H1 (cell line): ENCODE measurements at regions not wholly inside any gene's neighbourhood (a gene's known extent, or its start where the extent isn't known, plus 50 kb on each side); places are given as distances from the start of the nearest gene placed in this dataset.
A peak's percentile ranks its signal among the peaks of the same experiment; 100 is the strongest.

Experiments
- CTCF ChIA-PET: fragments of 300-600 bp; sonication (Branson Sonifier 250); formaldehyde crosslinking; loops from one replicate; lab custom pipeline; 2021; ENCODE audit not compliant: partially characterized antibody; lab: Charles Lee
- POLR2A ChIA-PET: fragments of 300-600 bp; sonication (Branson Sonifier 250); formaldehyde crosslinking; loops from one replicate; lab custom pipeline; 2021; ENCODE audit warnings: inconsistent platforms; ENCODE audit not compliant: partially characterized antibody; lab: Charles Lee
- DNase-seq, 2 experiments: peaks; one replicate each; pipeline versions ENCODE4 v3.0.0 to v3.0.0-alpha.2; 2010 to 2022; ENCODE audit warnings: low spot score in 2 of 2, low read depth in 1 of 2, mixed read lengths in 1 of 2
- FAIRE-seq: peaks from 2 replicates; lab custom pipeline; 2011; peaks lifted over from hg19 to GRCh38; lab: Jason Lieb, UNC
- H2AFZ ChIP-seq: 2 replicates; pipeline ENCODE4 v1.8.1; 2012; ENCODE audit warnings: low read length, inconsistent platforms
- H2AK5ac ChIP-seq: 2 replicates; pipeline ENCODE4 v1.6.1; 2013; ENCODE audit warnings: low read depth, low read length
- H2BK120ac ChIP-seq: replicated peaks from 2 replicates; pipeline ENCODE3; 2013; ENCODE audit warnings: low read depth, low read length, inconsistent platforms
- H2BK12ac ChIP-seq: 2 replicates; pipeline ENCODE4 v1.6.1; 2013; ENCODE audit warnings: low read depth, low read length
- H2BK15ac ChIP-seq: 2 replicates; pipeline ENCODE4 v1.6.1; 2013; ENCODE audit warnings: low read length
- H2BK20ac ChIP-seq: 2 replicates; pipeline ENCODE4 v1.6.1; 2013; ENCODE audit warnings: low read length
- H2BK5ac ChIP-seq: 2 replicates; pipeline ENCODE4 v1.6.1; 2013; ENCODE audit warnings: low read depth, low read length
- H3K14ac ChIP-seq: 2 replicates; pipeline ENCODE4 v1.6.1; 2013; ENCODE audit warnings: inconsistent platforms; ENCODE audit not compliant: insufficient read length
- H3K18ac ChIP-seq: 2 replicates; pipeline ENCODE4 v1.6.1; 2013; ENCODE audit warnings: low read length; ENCODE audit errors: extremely low read depth
- H3K23ac ChIP-seq: 2 replicates; pipeline ENCODE4 v1.6.1; 2013; ENCODE audit warnings: inconsistent platforms; ENCODE audit not compliant: insufficient read length
- H3K23me2 ChIP-seq: 2 replicates; pipeline ENCODE4 v1.6.1; 2013; ENCODE audit warnings: low read depth, low read length
- H3K27ac ChIP-seq: 2 replicates; pipeline ENCODE4 v1.6.1; 2011; ENCODE audit warnings: low read depth, low read length, inconsistent platforms
- H3K27me3 ChIP-seq, 4 experiments: replicated peaks in 1 of 4; 1 replicate in 1 of 4; 2 replicates in 3 of 4; pipeline versions ENCODE4 v1.6.1 to v1.8.1; 2011 to 2013; ENCODE audit warnings: low read length in 3 of 4, mild to moderate bottlenecking in 3 of 4, inconsistent platforms in 2 of 4, mixed read lengths in 2 of 4, moderate library complexity in 1 of 4; ENCODE audit not compliant: control insufficient read depth in 3 of 4, insufficient read depth in 3 of 4; ENCODE audit errors: extremely low read depth in 1 of 4
- H3K36me3 ChIP-seq, 4 experiments: 2 replicates each; pipeline versions ENCODE4 v1.6.1 to v1.8.1; 2011 to 2013; ENCODE audit warnings: mild to moderate bottlenecking in 4 of 4, low read length in 3 of 4, moderate library complexity in 2 of 4, control low read depth in 1 of 4, inconsistent platforms in 1 of 4; ENCODE audit not compliant: insufficient read depth in 4 of 4, control insufficient read depth in 2 of 4
- H3K4ac ChIP-seq: replicated peaks from 2 replicates; pipeline ENCODE3; 2013; ENCODE audit warnings: low read length, low read depth, mixed read lengths, inconsistent platforms; ENCODE audit not compliant: insufficient read length
- H3K4me1 ChIP-seq, 4 experiments: replicated peaks in 1 of 4; 1 replicate in 1 of 4; 2 replicates in 3 of 4; pipeline versions ENCODE4 v1.6.1 to v1.8.1; 2011 to 2013; ENCODE audit warnings: low read length in 3 of 4, inconsistent platforms in 2 of 4, mixed read lengths in 1 of 4; ENCODE audit not compliant: insufficient read depth in 4 of 4, control insufficient read depth in 3 of 4
- H3K4me2 ChIP-seq, 2 experiments: 2 replicates each; pipeline versions ENCODE4 v1.6.1 to v1.8.1; 2011 to 2013; ENCODE audit warnings: low read depth in 2 of 2, low read length in 2 of 2, control low read depth in 1 of 2, inconsistent platforms in 1 of 2, mild to moderate bottlenecking in 1 of 2; ENCODE audit not compliant: insufficient read depth in 1 of 2
- H3K4me3 ChIP-seq, 4 experiments: fragments of 200-600, 300-600 bp in 1 of 4; sonication (generic), shearing (Covaris generic), sonication (Bioruptor Twin) in 1 of 4; 2 replicates each; pipeline versions ENCODE4 v1.5.1 to v1.8.1; 2011 to 2016; ENCODE audit warnings: low read length in 4 of 4, low read depth in 3 of 4, control low read depth in 2 of 4, inconsistent platforms in 2 of 4, mild to moderate bottlenecking in 2 of 4, mixed read lengths in 1 of 4, moderate library complexity in 1 of 4; ENCODE audit not compliant: insufficient read depth in 2 of 4; ENCODE audit errors: extremely low read depth in 1 of 4
- H3K56ac ChIP-seq: replicated peaks from 2 replicates; pipeline ENCODE3; 2013; ENCODE audit warnings: low read depth, mild to moderate bottlenecking, mixed read lengths, low read length, inconsistent platforms; ENCODE audit not compliant: insufficient read length
- H3K79me1 ChIP-seq: 2 replicates; pipeline ENCODE4 v1.6.1; 2013; ENCODE audit warnings: low read depth, low read length, control low read depth
- H3K79me2 ChIP-seq, 2 experiments: 2 replicates each; pipeline versions ENCODE4 v1.6.1 to v1.8.1; 2012 to 2013; ENCODE audit warnings: low read length in 2 of 2, mild to moderate bottlenecking in 2 of 2, inconsistent platforms in 1 of 2; ENCODE audit not compliant: insufficient read depth in 2 of 2, control insufficient read depth in 1 of 2
- H3K9ac ChIP-seq, 4 experiments: replicated peaks in 1 of 4; 1 replicate in 1 of 4; 2 replicates in 3 of 4; pipeline versions ENCODE4 v1.6.1 to v1.8.1; 2011 to 2013; ENCODE audit warnings: low read depth in 3 of 4, low read length in 3 of 4, control low read depth in 2 of 4, mild to moderate bottlenecking in 2 of 4, moderate library complexity in 2 of 4, inconsistent platforms in 1 of 4; ENCODE audit errors: extremely low read depth in 1 of 4
- H3K9me3 ChIP-seq, 2 experiments: 2 replicates each; pipeline versions ENCODE4 v1.6.1 to v1.8.1; 2012 to 2013; ENCODE audit warnings: mild to moderate bottlenecking in 2 of 2, moderate library complexity in 2 of 2, control low read depth in 1 of 2, inconsistent platforms in 1 of 2, low read depth in 1 of 2, low read length in 1 of 2, mixed read lengths in 1 of 2; ENCODE audit not compliant: insufficient read depth in 2 of 2
- H4K20me1 ChIP-seq, 2 experiments: replicated peaks in 1 of 2; 2 replicates each; pipeline versions ENCODE3 to v1.8.1; 2011 to 2013; ENCODE audit warnings: inconsistent platforms in 2 of 2, low read length in 2 of 2, mild to moderate bottlenecking in 1 of 2; ENCODE audit not compliant: insufficient read depth in 2 of 2, control insufficient read depth in 1 of 2
- H4K5ac ChIP-seq: 2 replicates; pipeline ENCODE4 v1.6.1; 2013; ENCODE audit warnings: low read length, low read depth, mixed read lengths, inconsistent platforms; ENCODE audit not compliant: insufficient read length
- H4K8ac ChIP-seq: 2 replicates; pipeline ENCODE4 v1.8.0; 2013; ENCODE audit warnings: mild to moderate bottlenecking, moderate library complexity, low read length, inconsistent platforms; ENCODE audit not compliant: insufficient read depth; ENCODE audit errors: extremely low read depth
- H4K91ac ChIP-seq: replicated peaks from 2 replicates; pipeline ENCODE3; 2013; ENCODE audit warnings: low read length, mixed read lengths, inconsistent platforms; ENCODE audit not compliant: insufficient read length
- CBX5 ChIP-seq: fragments of 300-800, 300-1000 bp; sonication (generic); IDR thresholded peaks from 2 replicates; pipeline ENCODE4 v1.7.1; 2016; ENCODE audit warnings: antibody characterized with exemption, low read length, low read depth
- CHD1 ChIP-seq: IDR thresholded peaks from 2 replicates; pipeline ENCODE4 v1.6.1; 2012; ENCODE audit warnings: low read depth, low read length, improper control_type of control experiment
- CHD2 ChIP-seq: IDR thresholded peaks from 2 replicates; pipeline ENCODE4 v1.6.1; 2012; ENCODE audit warnings: low read length, improper control_type of control experiment
- EGR1 ChIP-seq: IDR thresholded peaks from 2 replicates; pipeline ENCODE4 v1.6.1; 2011; ENCODE audit warnings: low read depth, low read length, borderline replicate concordance
- EZH2 ChIP-seq: fragments of 200-600 bp; sonication (generic); IDR thresholded peaks from 2 replicates; pipeline ENCODE4 v1.7.1; 2012; ENCODE audit warnings: low read depth, mild to moderate bottlenecking, moderate library complexity, low read length, inconsistent platforms; ENCODE audit not compliant: severe bottlenecking
- GABPA ChIP-seq: IDR thresholded peaks from 2 replicates; pipeline ENCODE4 v1.6.1; 2011; ENCODE audit warnings: mild to moderate bottlenecking, low read length, moderate library complexity, borderline replicate concordance; ENCODE audit not compliant: insufficient read depth
- GTF2F1 ChIP-seq: IDR thresholded peaks from 2 replicates; pipeline ENCODE4 v1.6.1; 2012; ENCODE audit warnings: low read depth, low read length, improper control_type of control experiment, borderline replicate concordance
- KDM4A ChIP-seq: IDR thresholded peaks from one replicate; pipeline ENCODE4 v1.7.1; 2012; ENCODE audit warnings: low read depth, mild to moderate bottlenecking, moderate library complexity, low read length, inconsistent platforms; ENCODE audit not compliant: severe bottlenecking
- NANOG ChIP-seq: IDR thresholded peaks from 2 replicates; pipeline ENCODE4 v1.6.1; 2011; ENCODE audit warnings: low read length, low read depth, mild to moderate bottlenecking, inconsistent platforms; ENCODE audit not compliant: insufficient read depth, poor library complexity, severe bottlenecking
- POLR2A ChIP-seq, 2 experiments: IDR thresholded peaks; 1 replicate in 1 of 2; 2 replicates in 1 of 2; pipeline ENCODE4 v1.6.1; 2011; ENCODE audit warnings: low read depth in 2 of 2, low read length in 2 of 2, mild to moderate bottlenecking in 2 of 2; ENCODE audit errors: control extremely low read depth in 1 of 2
- RFX5 ChIP-seq: IDR thresholded peaks from 2 replicates; pipeline ENCODE4 v1.6.1; 2011; ENCODE audit warnings: low read depth, low read length, improper control_type of control experiment, borderline replicate concordance
- SIX5 ChIP-seq: IDR thresholded peaks from 2 replicates; pipeline ENCODE4 v1.6.1; 2011; ENCODE audit warnings: mild to moderate bottlenecking, low read depth, low read length
- SP1 ChIP-seq: IDR thresholded peaks from 2 replicates; pipeline ENCODE4 v1.6.1; 2011; ENCODE audit warnings: low read depth, low read length
- SP4 ChIP-seq: IDR thresholded peaks from 2 replicates; pipeline ENCODE4 v1.6.1; 2012; ENCODE audit warnings: low read length, inconsistent platforms
- SUZ12 ChIP-seq: fragments of 200-600 bp; sonication (generic); IDR thresholded peaks from 2 replicates; pipeline ENCODE4 v1.6.1; 2012; ENCODE audit warnings: mild to moderate bottlenecking, inconsistent platforms, low read length, moderate library complexity, mixed read lengths
- YY1 ChIP-seq: IDR thresholded peaks from 2 replicates; pipeline ENCODE4 v1.6.1; 2011; ENCODE audit warnings: low read depth, mild to moderate bottlenecking, low read length

GRCh38 chr7:84720456-84721097, 466.3 kb downstream of the SEMA3D start:
- TF ChIP-seq KDM4A (no peak), EZH2 (no peak), GABPA (no peak), SUZ12 (no peak), GTF2F1 (no peak), SIX5 (no peak), YY1 (no peak), CBX5 (no peak), RFX5 (no peak), SP4 (no peak), CHD2 (no peak), EGR1 (no peak), NANOG (no peak), SP1 (no peak), CHD1 (no peak), POLR2A (IDR thresholded peaks at IDR 0.05; ENCODE audit: control extremely low read depth in 1 of 2, low read depth in 2 of 2, low read length in 2 of 2) (no peak)
- no peak overlapping the region for H3K23ac ChIP-seq
- no peak overlapping the region for H4K8ac ChIP-seq
- no peak overlapping the region for H4K91ac ChIP-seq
- no peak overlapping the region for H3K56ac ChIP-seq
- no peak overlapping the region for H2BK5ac ChIP-seq
- no peaks in the 10 kb centered on the region for H3K36me3 ChIP-seq
- ChIA-PET CTCF (no interaction called here), POLR2A (no interaction called here)
- H2AFZ ChIP-seq, result 0 out of 2 replicates have a peak overlapping the region, but pooled peaks have one; percentile 34
- no peak overlapping the region for H3K9ac ChIP-seq
- no peaks in the 10 kb centered on the region for H3K79me2 ChIP-seq
- no peaks in the 10 kb centered on the region for H4K20me1 ChIP-seq
- H3K79me1 ChIP-seq, result no peaks in the 10 kb centered on the region
- no peak overlapping the region for H2AK5ac ChIP-seq
- H3K4ac ChIP-seq, result no peak overlapping the region
- no peaks in the 10 kb centered on the region for H3K27me3 ChIP-seq
- H2BK12ac ChIP-seq, result no peak overlapping the region
- H3K4me1 ChIP-seq, result no peaks in the 10 kb centered on the region; a peak in 2 of 7 replicates
- H3K23me2 ChIP-seq, result no peaks in the 10 kb centered on the region
- no peak overlapping the region for H2BK20ac ChIP-seq
- no peak overlapping the region for H2BK15ac ChIP-seq
- H3K9me3 ChIP-seq, result no peaks in the 10 kb centered on the region
- FAIRE-seq (no peak), DNase-seq (no peak)
- H3K14ac ChIP-seq, result no peak overlapping the region
- no peak overlapping the region for H2BK120ac ChIP-seq
- no peak overlapping the region for H3K18ac ChIP-seq
- H3K27ac ChIP-seq, result no peak overlapping the region
- no peak overlapping the region for H4K5ac ChIP-seq
- H3K4me2 ChIP-seq, result no peak overlapping the region
- H3K4me3 ChIP-seq, result no peak overlapping the region
